Naive thymus-derived CD8-positive, alpha-beta T cell (primary cell): ENCODE measurements at regions not wholly inside any gene's neighbourhood (a gene's known extent, or its start where the extent isn't known, plus 50 kb on each side); places are given as distances from the start of the nearest gene placed in this dataset.

Experiments used
- ATAC-seq, 2 donors: fragments of 150-1000 bp; cut with Tn5 transposase in 1 of 2; sonication (Bioruptor Pico), chemical (Tn5 transposase) in 1 of 2; 1 replicate in 1 of 2; 2 replicates in 1 of 2; pipeline ENCODE4 v1.10.0; 2021; ENCODE audit warnings: mild to moderate bottlenecking in 2 of 2, moderate library complexity in 2 of 2
- POLR2A ChIA-PET: fragments of 350-600 bp; sonication (Branson Sonifier 250); formaldehyde crosslinking; loops from one replicate; lab custom pipeline; 2021; ENCODE audit warnings: antibody characterized with exemption; lab: Charles Lee
- DNase-seq, 10 donors: peaks; one replicate each; pipeline versions ENCODE4 v3.0.0 to v3.0.0-alpha.2; 2020 to 2022
- H3K27ac Mint-ChIP-seq, 10 donors: one replicate each; pipeline ENCODE4 v1.8.0; 2020 to 2022; ENCODE audit warnings: mild to moderate bottlenecking in 10 of 10, mixed read lengths in 10 of 10, moderate library complexity in 4 of 10, inconsistent platforms in 1 of 10
- H3K27me3 Mint-ChIP-seq, 5 donors: one replicate each; pipeline ENCODE4 v1.8.0; 2021 to 2022; ENCODE audit warnings: mixed read lengths in 5 of 5
- H3K36me3 Mint-ChIP-seq, 3 donors: one replicate each; pipeline ENCODE4 v1.8.0; 2020 to 2022; ENCODE audit warnings: mixed read lengths in 3 of 3, mild to moderate bottlenecking in 2 of 3, inconsistent platforms in 1 of 3
- H3K4me1 Mint-ChIP-seq, 4 donors: one replicate each; pipeline ENCODE4 v1.8.0; 2021 to 2022; ENCODE audit warnings: mixed read lengths in 4 of 4
- H3K4me3 Mint-ChIP-seq, 10 donors: one replicate each; pipeline ENCODE4 v1.8.0; 2020 to 2022; ENCODE audit warnings: mild to moderate bottlenecking in 10 of 10, mixed read lengths in 10 of 10, moderate library complexity in 6 of 10, inconsistent platforms in 1 of 10
- H3K9me3 Mint-ChIP-seq, 9 donors: one replicate each; pipeline ENCODE4 v1.8.0; 2020 to 2022; ENCODE audit warnings: mixed read lengths in 9 of 9, mild to moderate bottlenecking in 3 of 9, inconsistent platforms in 1 of 9, moderate library complexity in 1 of 9

DNA sequence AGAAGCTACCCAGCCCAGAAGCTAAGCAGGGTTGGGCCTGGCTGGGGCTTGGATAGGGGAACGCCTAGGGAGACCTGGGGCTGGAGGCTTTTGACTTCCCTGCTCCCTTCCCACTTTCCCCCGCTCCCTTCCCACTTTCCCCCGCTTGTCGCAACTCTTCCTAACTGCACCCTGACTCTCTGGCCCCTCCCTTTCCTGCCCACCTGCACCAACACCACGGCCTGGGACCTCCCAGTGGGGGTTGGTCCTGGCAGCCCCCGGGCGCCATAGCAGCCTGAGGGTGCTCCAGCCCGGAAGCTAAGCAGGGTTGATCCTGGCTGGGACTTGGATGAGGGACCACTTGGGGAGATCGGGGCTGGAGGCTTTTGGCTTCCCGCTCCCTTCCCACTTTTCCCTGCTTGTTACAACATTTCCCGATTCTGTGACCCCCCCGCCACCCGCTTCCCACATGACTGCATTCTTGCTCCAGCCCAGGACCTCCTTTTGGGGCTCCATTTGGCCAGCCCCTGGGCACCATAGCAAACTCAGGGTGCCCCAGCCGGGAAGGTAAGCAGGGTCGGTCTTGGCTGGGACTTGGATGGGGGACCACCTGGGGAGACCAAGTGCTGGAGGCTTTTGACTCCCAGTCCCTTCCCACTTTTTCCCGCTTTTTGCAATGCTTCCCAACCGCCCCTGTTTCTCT is 2287.0 kb downstream of the TP53TG3F start:
- Mint-ChIP-seq H3K9me3 (peaks cover 13 to 94% (median 50%) of the 10 kb centered on the region in 9 donors), H3K4me1 (no peaks in the 10 kb centered on the region), H3K36me3 (peaks cover 0 to 28% (median 0%) of the 10 kb centered on the region in 3 donors), H3K4me3 (no peak overlapping the region), H3K27ac (no peak overlapping the region), H3K27me3 (no peaks in the 10 kb centered on the region)
- ATAC-seq: no peak
- POLR2A ChIA-PET: no interaction called here
- DNase-seq: no peak

DNA sequence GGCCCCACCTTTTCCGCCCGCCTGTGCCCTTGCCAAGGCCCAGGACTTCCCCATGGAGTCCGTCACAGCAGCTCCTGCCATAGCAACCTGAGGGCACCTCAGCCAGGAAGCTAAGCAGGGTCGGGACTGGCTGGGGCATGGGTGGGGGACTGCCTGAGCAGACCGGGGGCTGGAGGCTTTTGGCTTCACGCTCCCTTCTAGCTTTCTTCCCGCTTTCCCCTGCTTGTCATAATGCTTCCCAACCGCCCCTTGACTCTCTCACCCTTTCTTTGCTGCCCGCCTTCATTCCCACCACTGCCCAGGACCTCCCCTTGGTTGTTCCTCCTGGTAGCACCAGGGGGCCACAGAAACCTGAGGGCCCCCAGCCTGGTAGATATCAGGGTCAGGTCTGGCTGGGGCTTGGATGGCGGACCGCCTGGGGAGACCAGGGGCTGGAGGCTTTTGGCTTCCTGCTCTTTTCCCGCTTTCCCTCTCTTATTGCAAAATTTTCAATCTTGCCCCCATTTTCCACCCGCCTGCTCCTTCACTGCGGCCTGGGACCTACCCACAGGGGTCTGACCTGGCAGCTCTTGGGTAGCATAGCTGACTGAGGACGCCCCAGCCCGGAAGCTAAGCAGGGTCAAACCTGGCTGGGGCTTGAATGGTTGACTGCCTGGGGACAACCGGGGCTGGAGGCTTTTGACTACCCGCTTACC is 2287.7 kb downstream of the TP53TG3F start:
- Mint-ChIP-seq H3K36me3 (peaks cover 0 to 21% (median 0%) of the 10 kb centered on the region in 3 donors), H3K4me1 (no peaks in the 10 kb centered on the region), H3K27me3 (no peaks in the 10 kb centered on the region), H3K9me3 (peaks cover 13 to 94% (median 44%) of the 10 kb centered on the region in 9 donors), H3K27ac (no peak overlapping the region), H3K4me3 (no peak overlapping the region)
- no peak for DNase-seq
- ATAC-seq: no peak
- POLR2A ChIA-PET: no interaction called here

DNA sequence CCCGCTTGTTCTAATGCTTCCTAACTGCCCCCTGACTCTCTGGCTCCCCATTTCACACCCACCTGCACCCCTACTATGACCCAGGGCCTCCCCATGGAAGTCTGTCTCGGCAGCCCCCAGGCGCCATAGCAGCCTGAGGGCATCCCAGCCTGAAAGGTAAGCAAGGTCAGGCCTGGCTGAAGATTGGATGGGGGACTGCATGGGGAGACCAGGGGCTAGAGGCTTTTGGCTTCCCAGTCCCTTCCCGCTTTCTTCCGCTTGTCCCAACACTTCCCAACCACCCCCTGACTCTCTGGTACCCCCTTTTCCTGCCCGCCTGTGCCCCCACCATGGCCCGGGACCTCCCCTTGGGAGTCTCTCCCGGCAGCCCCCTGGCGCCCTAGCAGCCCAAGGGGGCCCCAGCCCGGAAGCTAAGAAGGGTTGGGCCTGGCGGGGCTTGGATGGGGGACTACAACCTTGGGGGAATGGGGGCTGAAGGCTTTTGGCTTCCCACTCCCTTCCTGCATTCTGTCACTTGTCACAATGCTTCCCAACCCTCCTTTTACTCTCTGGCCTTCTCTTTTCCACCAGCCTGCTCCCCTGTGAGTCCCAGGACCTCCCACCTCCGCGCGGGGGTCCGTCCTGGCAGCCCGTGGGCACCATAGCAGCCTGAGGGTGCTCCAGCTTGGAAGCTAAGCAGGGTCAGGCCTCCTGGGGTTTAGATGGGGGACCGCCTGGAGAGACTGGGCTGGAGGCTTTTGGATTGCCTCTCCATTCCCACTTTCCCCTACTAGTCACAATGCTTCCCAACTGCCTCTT is 2288.4 kb downstream of the TP53TG3F start:
- H3K36me3 Mint-ChIP-seq: peaks cover 0 to 14% (median 0%) of the 10 kb centered on the region in 3 donors
- DNase-seq: no peak
- H3K4me1 Mint-ChIP-seq: no peaks in the 10 kb centered on the region
- H3K27me3 Mint-ChIP-seq: no peaks in the 10 kb centered on the region
- no peak overlapping the region for H3K4me3 Mint-ChIP-seq
- ATAC-seq: no peak
- H3K9me3 Mint-ChIP-seq: peaks cover 11 to 91% (median 37%) of the 10 kb centered on the region in 9 donors
- POLR2A ChIA-PET: no interaction called here
- H3K27ac Mint-ChIP-seq: no peak overlapping the region

DNA sequence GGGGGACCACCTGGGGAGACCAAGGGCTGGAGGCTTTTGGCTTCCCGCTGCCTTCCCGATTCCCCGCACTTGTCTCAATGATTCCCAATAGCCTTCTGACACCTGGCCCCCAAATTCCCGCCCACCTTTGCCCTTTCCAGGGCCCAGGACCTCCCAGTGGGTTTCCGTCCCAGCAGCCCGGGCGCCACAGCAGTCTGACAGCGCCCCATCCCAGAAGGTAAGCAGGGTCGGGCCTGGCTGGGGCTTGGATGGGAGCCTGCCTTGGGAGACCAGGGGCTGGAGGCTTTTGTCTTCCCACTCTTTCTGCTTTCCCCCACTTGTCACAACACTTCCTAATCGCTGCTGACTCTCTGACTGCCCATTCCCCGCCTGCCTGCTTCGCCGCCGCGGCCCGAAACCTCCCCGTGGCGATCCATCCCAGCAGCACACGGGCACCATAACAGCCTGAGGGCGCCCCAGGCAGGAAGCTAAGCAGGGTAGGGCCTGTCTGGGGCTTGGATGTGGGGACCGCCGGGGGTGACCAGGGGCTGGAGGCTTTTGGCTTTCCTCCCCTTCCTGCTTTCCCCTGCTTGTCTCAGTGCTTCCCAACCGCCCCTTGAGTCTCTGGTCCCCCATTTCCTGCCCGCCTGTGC is 2289.3 kb downstream of the TP53TG3F start:
- Mint-ChIP-seq H3K27ac (no peak overlapping the region), H3K36me3 (peaks cover 0 to 14% (median 0%) of the 10 kb centered on the region in 3 donors), H3K9me3 (peaks cover 11 to 88% (median 36%) of the 10 kb centered on the region in 9 donors), H3K27me3 (peaks cover 0 to 5% (median 0%) of the 10 kb centered on the region in 5 donors), H3K4me3 (no peak overlapping the region), H3K4me1 (no peaks in the 10 kb centered on the region)
- ATAC-seq (no peak), DNase-seq (no peak)
- POLR2A ChIA-PET: no interaction called here

DNA sequence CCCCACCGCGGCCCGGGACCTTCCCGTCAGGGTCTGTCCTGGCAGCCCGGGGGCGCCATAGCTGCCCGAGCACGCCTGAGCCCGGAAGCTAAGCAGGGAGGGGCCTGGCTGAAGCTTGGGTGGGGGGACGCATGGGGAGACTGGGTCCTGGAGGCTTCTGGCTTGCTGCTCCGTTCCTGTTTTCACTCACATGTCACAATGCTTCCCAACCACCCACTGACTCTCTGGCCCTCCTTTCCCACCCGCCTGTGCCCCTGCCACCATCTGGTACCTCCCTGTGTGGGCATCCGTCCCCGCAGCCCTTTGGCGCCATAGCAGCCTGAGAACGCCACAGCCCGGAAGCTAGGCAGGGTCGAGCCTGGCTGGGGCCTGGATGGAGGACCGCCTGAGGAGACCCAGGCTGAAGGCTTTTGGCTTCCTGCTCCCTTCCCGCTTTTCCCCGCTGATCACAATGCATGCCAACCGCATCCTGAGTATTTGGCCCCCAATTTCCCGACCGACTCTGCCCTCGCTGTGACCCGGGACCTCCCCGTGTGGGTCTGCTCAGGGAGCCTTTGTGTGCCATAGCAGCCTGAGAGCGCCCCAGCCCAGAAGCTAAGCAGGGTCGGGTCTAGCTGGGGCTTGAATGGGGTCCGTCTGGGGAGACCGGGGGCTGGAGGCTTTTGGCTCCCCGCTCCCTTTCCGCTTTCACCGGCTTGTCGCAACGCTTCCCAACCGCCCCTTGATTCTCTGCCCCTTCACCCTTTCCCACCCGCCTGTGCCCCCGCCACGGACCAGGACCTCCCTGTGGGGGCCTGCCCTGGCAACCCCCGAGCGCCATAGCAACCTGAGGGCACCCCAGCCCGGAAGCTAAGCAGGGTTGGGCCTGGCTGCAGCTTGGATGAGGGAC is 2290.1 kb downstream of the TP53TG3F start:
- H3K4me3 Mint-ChIP-seq: no peak overlapping the region
- H3K27ac Mint-ChIP-seq: no peak overlapping the region
- H3K27me3 Mint-ChIP-seq: peaks cover 0 to 5% (median 0%) of the 10 kb centered on the region in 5 donors
- ATAC-seq: no peak
- DNase-seq: no peak
- POLR2A ChIA-PET: no interaction called here
- no peaks in the 10 kb centered on the region for H3K4me1 Mint-ChIP-seq
- peaks cover 0 to 10% (median 0%) of the 10 kb centered on the region in 3 donors for H3K36me3 Mint-ChIP-seq
- H3K9me3 Mint-ChIP-seq: peaks cover 5 to 83% (median 28%) of the 10 kb centered on the region in 9 donors

DNA sequence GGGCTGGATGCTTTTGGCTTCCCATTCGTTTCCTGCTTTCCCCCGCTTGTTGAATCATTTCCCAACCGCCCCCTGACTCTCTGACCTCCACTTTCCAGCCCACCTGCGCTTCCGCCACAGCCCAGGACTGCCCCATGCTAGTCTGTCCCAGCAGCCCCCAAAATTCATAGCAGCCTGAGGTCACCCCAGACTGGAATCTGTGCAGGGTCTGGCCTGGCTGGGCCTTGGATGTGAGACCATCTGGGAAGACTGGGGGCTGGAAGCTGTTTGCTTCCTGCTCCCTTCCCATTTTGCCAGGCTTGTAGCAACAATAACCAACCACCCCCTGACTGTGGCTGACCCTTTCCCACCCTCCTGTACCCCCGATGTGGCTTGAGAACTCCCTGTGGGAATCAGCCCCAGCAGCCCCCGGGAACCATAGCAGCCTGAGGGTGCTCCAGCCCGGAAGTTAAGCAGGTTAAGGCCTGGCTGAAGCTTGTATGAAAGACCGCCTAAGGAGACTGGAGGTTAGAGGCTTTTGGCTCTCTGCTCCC is 2290.8 kb downstream of the TP53TG3F start:
- DNase-seq: no peak
- POLR2A ChIA-PET: no interaction called here
- peaks cover 0 to 7% (median 0%) of the 10 kb centered on the region in 5 donors for H3K27me3 Mint-ChIP-seq
- peaks cover 2 to 82% (median 23%) of the 10 kb centered on the region in 9 donors for H3K9me3 Mint-ChIP-seq
- H3K27ac Mint-ChIP-seq: no peak overlapping the region
- H3K4me3 Mint-ChIP-seq: no peak overlapping the region
- ATAC-seq: no peak
- H3K36me3 Mint-ChIP-seq: peaks cover 0 to 5% (median 0%) of the 10 kb centered on the region in 3 donors
- H3K4me1 Mint-ChIP-seq: peaks cover 0 to 1% (median 0%) of the 10 kb centered on the region in 4 donors

DNA sequence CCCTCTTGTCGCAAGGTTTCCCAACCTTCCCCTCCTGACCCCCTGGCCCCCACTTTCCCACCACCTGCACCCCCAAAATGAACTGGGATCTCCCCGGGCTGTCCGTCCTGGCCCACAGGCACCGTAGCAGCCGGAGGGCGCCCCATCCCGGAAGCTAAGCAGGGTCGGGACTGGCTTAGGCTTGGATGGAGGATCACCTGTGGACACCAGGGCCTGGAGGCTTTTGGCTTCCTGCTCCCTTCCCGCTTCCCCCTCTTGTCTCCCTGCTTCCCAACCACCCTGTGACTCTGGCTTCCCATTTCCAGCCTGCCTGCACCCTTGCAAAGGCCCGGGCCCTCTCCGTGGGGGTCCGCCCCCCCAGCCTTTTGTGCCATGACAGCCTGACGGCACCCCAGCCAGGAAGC is 2291.3 kb downstream of the TP53TG3F start:
- Mint-ChIP-seq H3K36me3 (peaks cover 0 to 5% (median 0%) of the 10 kb centered on the region in 3 donors), H3K4me1 (peaks cover 0 to 1% (median 0%) of the 10 kb centered on the region in 4 donors), H3K4me3 (no peak overlapping the region), H3K27ac (no peak overlapping the region), H3K27me3 (peaks cover 0 to 8% (median 0%) of the 10 kb centered on the region in 5 donors), H3K9me3 (peaks cover 0 to 81% (median 23%) of the 10 kb centered on the region in 9 donors)
- POLR2A ChIA-PET: no interaction called here
- no peak for DNase-seq
- ATAC-seq: no peak

DNA sequence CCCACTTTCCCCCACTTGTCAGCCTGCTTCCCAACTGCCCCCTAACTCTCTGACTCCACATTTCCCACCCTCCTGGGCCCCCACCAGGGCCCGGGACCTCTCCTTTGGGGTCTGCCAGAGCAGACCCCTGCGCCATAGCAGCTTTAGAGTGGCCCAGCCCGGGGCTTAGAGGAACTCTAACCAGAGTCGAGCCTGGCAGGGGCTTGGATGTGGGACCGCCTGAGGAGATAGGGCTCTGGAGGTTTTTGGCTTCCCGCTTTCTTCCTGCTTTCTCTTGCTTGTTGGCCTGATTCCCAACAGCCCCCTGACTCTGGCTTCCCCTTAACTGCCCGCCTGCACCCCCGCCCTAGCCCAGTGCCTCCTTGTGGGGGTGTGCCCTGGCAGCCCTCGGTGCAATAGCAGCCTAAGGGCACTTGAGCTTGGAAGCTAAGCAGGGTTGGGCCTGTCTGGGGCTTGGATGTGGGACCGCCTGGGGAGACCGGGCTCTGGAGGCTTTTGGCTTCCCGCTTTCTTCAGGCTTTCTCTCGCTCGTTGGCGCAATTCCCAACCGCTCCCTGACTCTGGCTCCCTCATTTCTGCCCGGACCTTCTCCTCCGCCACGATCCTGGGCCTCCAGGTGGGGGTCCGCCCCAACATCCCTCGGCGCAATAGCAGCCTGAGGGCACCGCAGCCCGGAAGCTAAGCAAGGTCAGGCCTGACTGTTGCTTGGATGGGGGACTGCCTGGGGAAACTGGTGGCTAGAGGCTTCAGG is 2292.0 kb downstream of the TP53TG3F start:
- Mint-ChIP-seq H3K9me3 (peaks cover 0 to 74% (median 27%) of the 10 kb centered on the region in 9 donors), H3K27me3 (peaks cover 0 to 8% (median 0%) of the 10 kb centered on the region in 5 donors), H3K4me1 (peaks cover 0 to 1% (median 0%) of the 10 kb centered on the region in 4 donors), H3K4me3 (no peak overlapping the region), H3K27ac (no peak overlapping the region), H3K36me3 (peaks cover 0 to 5% (median 0%) of the 10 kb centered on the region in 3 donors)
- no peak for ATAC-seq
- POLR2A ChIA-PET: no interaction called here
- DNase-seq: no peak

DNA sequence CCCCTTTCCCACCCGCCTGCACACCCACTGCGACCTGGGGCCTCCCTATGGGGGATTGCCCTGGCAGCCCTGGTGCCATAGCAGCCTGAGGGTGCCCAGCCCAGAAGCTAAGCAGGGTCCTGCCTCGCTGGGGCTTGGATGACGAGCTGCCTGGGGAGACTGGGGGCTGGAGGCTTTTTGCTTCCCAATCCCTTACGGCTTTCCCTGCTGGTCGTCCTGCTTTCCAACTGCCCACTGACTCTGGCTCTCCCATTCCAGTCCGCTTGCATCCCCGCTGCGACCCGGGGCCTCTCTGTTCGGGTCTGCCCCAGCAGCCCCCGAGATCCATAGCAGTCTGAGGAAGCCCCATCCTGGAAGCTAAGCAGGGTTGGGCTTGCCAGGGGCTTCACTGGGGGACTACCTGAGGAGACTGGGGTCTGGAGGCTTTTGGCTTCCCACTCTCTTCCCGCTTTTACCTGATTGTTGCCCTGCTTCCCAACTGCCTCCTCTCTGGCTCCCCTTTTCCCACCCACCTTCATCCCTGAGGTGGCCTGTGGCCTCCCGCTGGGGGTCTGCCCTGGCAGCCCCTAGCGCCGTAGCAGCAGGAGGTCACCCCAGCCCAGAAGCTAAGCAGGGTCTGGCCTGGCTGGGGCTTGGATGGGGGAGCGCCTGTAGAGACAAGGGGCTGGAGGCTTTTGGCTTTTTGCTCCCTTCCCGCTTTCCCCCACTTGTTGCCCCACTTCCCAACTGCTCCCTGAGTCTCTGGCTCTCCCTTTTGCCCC is 2292.8 kb downstream of the TP53TG3F start:
- peaks cover 0 to 5% (median 3%) of the 10 kb centered on the region in 3 donors for H3K36me3 Mint-ChIP-seq
- H3K4me3 Mint-ChIP-seq: no peak overlapping the region
- H3K27me3 Mint-ChIP-seq: peaks cover 0 to 8% (median 0%) of the 10 kb centered on the region in 5 donors
- H3K4me1 Mint-ChIP-seq: peaks cover 0 to 1% (median 0%) of the 10 kb centered on the region in 4 donors
- ATAC-seq: no peak
- peaks cover 0 to 66% (median 26%) of the 10 kb centered on the region in 9 donors for H3K9me3 Mint-ChIP-seq
- no peak for DNase-seq
- no peak overlapping the region for H3K27ac Mint-ChIP-seq
- POLR2A ChIA-PET: no interaction called here

DNA sequence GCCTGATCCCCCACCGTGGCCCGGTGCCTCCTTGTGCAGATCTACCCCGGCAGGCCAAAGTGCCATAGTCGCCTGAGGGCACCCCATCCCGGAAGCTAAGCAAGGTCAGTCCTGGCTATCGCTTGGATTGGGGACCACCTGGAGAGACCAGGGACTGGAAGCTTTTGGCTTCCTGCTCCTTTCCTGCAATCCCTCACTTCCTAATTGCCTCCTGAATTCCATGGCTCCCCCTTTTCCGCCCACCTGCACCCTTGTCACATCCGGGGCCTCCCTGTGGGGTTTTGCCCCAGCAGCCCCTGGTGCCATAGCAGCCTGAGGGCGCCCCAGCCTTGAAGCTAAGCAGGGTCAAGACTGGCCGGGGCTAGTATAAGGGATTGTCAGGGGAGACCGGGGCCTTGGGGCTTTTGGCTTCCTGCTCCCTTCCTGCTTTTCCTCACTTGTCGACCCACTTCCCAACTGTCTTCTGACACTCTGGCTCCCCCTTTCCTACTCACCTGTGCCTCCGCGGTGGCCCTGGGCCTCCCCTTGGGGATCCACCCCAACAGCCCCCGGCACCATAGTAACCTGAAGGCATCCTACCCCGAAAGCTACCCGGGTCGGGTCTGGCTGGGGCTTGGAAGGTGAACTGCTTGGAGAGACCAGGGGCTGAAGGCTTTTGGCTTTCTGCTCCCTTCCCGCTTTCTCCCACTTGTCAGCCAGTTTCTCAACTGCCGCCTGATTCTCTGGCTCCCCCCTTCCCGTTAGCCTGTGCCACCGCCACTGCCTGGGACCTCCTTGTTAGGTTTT is 2293.6 kb downstream of the TP53TG3F start:
- peaks cover 0 to 1% (median 0%) of the 10 kb centered on the region in 4 donors for H3K4me1 Mint-ChIP-seq
- H3K27ac Mint-ChIP-seq: no peak overlapping the region
- POLR2A ChIA-PET: no interaction called here
- H3K36me3 Mint-ChIP-seq: peaks cover 0 to 5% (median 3%) of the 10 kb centered on the region in 3 donors
- peaks cover 0 to 8% (median 0%) of the 10 kb centered on the region in 5 donors for H3K27me3 Mint-ChIP-seq
- no peak overlapping the region for H3K4me3 Mint-ChIP-seq
- ATAC-seq: no peak
- H3K9me3 Mint-ChIP-seq: peaks cover 0 to 59% (median 22%) of the 10 kb centered on the region in 9 donors
- DNase-seq: no peak
